Right renal cortex interstitium (tissue), 3 donors: ENCODE measurements at regions not wholly inside any gene's neighbourhood (a gene's known extent, or its start where the extent isn't known, plus 50 kb on each side); places are given as distances from the start of the nearest gene placed in this dataset.
"Not testable (repeated sequence)": the region's sequence is repeated elsewhere in the genome, so short reads cannot be mapped to it uniquely, and the experiment has no call there.

Experiments
- DNase-seq, 3 donors: peaks; one replicate each; pipeline ENCODE4 v3.0.0-alpha.2; 2013; ENCODE audit warnings: low read depth in 3 of 3, low spot score in 2 of 3

DNA sequence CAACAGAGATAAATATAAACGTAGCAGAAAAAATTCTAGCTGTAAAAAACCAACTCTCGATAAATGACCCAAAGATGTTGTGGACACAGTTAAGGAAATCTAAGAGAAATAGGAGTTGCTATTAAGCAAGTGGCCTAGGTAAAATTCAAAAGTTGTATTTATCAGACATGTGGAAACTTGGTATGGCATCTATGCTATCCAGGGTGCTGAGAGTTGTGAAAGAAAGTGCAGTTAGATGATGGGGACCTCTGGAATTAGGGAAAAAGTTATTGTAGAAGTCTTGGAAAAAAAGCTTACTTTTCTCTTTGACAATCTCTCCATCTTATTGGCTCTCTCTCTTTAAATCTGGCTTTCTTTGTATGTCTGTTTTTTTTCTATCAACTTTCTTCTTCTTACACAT lies 1090.9 kb downstream of the TBL1XR1 start:
- no peak for DNase-seq

DNA sequence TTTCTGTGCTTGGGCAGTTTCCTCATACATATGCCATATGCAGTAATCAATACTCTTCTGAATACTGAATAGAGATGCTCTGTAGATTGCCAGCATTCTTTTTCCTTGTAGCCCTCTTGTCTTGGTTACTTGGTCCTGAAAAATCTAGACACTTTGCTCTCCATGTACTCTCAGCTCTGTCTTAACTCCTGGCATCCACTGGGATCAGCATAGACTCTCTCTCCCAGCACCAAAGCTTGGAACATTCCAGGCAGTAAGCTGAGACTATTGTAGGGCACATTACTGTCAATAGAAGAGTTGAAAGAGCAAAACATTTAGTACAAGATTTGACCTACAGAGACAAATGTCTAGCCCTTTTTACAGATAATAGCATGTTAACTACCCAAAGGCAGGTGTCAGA lies 1100.3 kb downstream of the TBL1XR1 start:
- DNase-seq, result no peak

DNA sequence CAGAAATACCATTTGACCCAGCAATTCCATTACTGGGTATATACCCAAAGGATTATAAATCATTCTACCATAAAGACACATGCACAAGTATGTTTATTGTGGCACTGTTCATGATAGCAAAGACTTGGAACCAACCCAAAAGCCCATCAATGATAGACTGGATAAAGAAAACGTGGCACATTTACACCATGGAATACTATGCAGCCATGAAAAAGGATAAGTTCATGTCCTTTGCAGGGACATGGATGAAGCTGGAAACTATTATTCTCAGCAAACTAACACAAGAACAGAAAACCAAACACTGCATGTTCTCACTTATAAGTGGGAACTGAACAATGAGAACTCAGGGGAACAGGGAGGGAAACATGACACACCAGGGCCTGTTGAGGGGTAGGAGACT lies 1103.4 kb downstream of the TBL1XR1 start:
- not testable (repeated sequence) for DNase-seq

DNA sequence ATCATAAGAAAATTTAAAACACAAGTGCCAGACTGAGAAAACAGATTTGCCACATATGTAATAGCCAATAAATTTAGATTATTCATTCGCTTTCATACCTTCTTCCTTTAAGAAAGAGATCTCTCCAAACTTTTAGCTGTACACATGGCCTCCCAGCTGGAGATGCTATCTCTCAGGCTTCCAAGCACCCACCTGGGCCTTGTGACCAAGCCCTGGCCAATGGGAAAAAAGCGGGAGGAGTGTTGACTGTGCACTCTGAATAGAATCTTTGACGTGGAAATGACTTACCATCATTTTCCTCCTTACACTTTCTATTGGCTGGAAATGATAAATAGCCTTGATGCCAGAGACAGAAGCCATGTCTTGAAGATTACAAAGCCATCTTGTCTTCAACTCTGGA lies 1106.6 kb downstream of the TBL1XR1 start:
- DNase-seq, result no peak

DNA sequence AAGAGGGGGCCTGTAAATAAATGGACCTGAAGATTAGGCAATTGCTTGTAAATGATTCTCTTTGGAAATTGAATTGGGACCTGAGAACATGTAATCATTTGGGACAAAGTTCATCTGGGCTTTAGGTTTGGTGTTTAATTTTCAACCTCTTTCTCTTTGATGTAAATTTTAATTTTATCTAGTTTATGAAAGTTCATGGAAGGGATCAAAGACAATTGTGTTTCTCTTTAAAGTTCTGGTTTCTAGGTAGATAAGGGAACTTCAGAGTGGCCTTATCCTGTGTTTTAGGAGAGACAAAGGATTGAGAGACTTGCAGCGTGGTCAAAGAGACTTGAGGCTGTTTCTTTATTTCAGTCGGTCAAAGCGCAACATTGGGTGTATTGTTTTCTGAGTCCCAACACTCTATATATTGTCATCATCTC lies 1108.3 kb downstream of the TBL1XR1 start:
- DNase-seq, result no peak

DNA sequence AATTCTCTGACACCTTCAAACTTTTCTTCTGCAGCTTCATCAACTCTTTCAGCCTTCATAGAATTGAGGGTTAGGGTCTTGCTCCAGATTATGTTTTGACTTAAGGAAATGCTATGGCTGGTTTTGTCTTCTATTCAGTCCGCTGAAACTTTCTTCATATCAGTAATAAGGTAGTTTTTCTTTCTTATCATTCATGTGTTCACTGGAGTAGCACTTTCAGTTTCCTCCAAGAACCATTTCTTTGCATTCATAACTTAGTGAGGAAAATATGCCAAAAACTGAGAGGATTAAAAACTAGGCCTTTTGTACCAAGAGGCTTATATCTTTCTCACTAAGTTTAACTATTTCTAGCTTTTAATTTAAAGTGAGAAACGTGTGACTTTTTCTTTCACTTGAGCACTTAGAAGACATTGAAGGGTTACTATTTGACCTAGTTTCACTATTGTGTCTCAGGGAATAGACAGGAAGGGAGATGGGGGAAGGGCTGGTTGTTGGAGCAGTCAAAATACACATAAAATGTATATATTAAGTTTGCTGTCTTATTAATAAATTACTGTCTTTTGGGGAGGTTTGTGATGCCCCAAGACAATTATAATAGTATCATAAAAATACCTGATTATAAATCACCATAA lies 1110.1 kb downstream of the TBL1XR1 start:
- DNase-seq, result no peak

DNA sequence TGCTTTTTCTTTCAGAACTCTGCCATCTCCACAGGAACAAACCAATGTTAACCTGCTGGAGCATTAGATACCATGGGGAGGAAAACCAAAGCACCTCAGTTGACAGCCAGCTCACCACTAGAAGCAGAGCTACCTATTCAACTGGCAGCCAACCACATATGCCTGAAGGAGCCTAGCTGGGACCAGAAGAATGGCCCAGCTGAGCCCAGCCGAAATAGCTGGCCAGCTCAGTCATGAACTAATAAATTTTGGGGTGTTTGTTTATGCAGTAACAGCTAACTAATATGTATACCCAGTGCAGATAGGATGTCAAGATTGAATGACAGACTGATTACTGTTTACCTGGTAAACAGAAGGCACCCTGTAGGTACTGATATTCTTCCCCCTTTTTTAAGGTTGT lies 1117.5 kb downstream of the TBL1XR1 start:
- no peak for DNase-seq

DNA sequence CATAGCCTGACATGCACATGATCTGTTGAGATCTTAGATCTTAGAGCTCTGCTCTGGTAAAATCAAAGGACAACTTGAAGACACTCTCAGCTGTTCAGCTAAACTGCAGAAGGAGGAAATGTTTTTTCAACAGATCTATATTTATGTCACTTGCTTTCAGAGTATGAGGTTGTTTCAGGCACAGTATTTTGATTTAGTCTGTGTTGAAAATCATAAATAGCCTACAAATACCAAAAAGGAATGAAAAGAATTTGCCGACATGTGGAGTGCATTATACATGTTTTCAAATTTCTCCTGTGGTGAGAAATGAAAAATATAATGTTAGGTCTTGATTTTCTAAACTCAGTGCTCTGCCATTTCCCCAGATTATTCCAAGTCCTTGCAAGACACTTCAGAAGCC lies 1118.4 kb downstream of the TBL1XR1 start:
- DNase-seq, result no peak

DNA sequence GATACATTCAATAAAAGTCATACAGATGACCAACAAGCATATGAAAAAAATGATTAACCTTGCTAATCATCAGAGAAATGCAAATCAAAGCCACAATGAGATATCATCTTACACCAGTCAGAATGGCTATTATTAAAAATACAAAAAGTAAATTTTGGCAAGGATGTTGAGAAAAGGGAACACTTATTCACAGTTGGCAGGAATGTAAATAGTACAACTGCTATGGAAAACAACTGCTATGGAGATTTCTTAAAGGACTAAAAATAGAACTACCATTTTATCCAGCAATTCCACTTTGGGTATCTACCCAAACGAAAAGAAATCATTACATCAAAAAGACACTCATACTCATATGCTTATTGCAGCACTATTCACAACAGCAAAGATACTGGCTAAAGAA lies 1121.8 kb downstream of the TBL1XR1 start:
- no peak for DNase-seq

DNA sequence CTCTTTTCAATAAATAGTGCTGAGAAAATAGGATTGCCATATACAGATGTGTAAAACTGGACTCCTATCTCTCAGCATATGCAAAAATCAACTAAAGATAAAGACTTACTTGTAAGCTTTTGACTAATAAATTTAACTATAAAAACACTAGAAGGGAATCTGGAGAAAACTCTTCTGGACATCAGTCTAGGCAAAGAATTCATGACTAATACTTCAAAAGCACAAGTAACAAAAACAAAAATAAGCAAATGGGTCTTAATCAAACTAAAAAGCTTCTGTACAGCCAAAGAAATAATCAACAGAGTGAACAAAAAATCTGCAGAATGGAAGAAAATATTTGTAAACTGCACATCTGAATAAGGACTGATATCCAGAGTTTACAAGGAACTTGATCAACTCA lies 1122.2 kb downstream of the TBL1XR1 start:
- DNase-seq, result no peak

DNA sequence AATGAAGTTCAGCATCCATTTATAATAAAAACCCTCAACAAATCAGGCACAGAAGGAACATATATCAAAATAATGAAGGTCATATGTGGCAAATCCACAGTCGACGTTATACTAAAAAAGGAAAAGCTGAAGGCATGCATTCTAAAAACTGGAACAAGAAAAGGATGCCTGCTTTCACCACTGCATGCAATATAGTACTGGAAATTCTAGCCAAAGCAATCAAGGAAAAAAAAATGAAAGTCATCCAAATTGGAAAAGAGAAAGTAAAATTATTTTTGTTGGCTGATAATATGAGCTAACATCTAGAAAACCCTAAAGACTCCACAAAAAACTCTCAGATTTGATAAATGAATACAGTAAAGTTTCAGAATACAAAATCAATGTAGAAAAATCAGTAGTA lies 1123.2 kb downstream of the TBL1XR1 start:
- no peak for DNase-seq

DNA sequence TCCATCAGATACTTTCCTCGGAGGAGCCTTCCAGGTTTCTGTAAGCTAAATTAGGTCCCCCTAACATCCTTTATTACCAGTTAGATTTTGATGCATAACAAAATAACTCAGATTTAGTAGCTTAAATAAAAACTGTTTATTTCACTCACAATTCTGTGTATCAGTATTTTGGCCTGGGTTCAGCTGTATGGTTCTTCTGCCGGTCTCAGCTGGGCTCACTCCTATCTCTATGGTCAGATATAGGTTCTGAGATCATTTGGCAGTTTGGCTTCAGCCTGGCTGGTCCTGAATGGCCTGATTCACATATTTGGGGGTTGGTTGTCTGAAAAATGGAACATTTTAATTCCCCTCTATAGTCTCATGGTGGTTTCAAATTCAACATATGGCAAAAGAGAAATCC lies 1125.3 kb downstream of the TBL1XR1 start:
- DNase-seq, result no peak

DNA sequence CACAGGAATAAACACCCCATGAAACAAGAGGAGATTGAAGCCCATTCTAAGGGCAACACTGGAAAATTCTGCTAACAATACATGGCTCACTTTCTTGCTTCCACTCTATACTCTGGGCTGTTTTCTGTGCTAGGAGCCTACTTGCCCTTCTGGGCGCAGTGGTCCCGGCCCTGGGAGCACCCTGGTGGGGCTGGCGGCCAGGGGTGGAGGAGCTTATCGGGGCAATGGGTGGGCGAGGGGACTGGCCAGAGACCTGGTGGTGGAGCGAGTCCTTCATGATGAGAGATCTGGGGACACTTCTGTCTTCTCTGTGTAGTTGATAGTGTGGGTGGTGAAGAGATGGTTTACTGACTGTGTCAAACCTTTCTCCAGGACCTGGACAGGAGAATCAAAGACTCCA lies 1128.5 kb downstream of the TBL1XR1 start:
- no peak for DNase-seq

DNA sequence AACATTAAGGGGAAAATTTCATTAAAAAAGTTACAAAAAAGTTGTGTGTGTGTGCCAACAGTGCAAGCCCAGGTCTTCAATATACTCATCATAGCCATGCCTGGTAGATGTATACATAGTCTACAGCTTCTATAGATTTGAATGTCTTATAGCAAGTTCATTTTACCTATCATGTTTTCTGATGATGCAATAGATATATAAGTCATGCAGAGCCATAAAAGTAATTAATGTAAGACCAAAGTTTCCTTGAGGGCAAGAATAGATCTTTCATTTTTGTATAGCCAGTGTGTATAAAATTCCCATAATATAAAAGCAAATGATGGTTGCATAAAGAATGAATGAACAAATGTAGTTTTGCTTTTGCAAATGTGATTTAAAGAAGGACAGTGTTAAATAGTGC lies 1138.4 kb downstream of the TBL1XR1 start:
- no peak for DNase-seq

DNA sequence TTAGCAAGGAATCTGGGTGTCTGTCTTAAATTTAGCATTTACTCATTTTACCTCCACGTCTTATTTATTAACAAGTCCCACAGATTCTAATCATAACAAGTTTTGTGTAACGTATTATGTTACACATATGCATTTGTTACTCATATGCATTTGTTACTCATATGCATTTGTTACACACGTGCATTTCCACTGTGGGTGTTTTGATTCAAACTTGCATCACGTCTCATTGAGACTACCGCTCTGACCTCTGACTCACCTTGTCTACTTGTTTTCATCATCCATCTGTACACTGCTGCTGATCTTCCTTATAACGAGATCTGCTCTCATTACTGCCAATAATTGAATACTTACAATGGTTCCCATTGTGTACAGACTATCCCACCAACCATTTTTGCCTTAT lies 1141.4 kb downstream of the TBL1XR1 start:
- DNase-seq, result no peak

DNA sequence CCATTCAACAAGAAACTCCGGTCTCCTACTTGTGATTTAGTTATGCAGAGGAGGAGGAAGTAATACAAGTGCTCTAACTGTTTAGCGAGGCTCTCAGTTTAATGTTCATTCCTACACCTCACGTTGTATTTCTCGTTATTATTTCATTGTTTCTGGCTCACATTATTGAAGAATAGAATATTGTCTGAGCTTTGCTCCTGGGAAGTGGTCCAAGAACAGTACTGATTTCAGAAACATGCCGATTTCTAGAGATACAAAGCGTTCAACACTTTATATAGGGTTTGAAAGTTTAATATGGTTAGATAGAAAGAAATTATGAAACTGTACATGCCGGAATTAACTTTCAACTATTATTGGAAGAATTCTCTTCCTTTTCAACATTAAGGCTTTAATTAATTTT lies 1145.5 kb downstream of the TBL1XR1 start:
- DNase-seq, result no peak

DNA sequence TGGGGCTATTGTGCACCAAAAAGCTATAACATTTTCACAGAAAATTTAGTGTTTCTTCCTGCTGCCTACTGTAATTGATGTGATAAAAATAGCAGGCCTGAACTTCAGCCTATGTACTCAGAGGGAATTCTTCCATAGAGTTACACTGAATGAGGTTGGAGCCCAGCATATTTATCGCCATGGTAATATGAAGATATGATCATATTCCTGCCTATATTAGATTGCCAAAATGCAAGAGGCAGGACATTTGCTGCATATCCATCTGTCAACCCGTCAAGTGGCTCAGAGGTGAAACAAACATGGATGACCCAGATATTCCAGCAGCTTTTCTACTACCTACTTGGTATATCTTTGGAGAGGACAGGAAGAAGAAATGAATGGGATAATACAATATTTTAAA lies 1150.6 kb downstream of the TBL1XR1 start:
- no peak for DNase-seq

DNA sequence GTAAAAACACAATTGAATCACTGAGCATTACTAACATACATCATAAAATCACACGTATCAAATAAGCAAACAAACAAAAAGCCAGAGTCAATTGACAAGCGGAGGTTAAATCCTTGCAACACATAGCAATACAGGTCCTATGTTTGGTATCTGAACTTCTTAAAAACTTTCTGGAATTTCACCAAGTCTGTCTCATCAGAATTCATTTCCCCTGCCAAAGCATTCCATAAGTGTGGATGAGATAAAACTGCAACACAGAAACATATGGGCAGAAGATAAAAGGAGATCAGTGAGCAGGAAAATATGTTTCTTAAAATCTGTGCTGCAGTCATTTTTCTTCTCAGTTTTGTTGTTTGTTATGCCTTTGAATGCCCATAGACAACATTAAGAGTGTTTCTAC lies 1155.5 kb downstream of the TBL1XR1 start:
- DNase-seq, result no peak

DNA sequence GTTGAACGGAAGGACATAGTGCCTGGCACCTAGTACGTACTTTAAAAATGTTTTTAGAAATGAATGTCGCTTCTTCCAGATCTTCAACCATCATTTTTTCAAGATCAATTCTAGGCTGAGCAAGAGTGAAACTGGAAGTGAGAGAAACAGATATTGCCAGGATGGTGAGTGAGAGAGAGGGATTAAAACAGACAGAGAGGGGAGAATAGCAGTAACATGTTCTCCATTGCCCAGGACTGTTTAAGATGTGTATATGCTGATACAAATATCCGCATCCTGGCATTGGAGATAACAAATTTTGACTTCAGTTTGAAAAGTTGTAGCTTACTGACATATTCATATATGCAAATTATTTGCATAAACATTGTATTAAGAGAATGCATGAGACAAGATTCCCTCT lies 1156.1 kb downstream of the TBL1XR1 start:
- no peak for DNase-seq

DNA sequence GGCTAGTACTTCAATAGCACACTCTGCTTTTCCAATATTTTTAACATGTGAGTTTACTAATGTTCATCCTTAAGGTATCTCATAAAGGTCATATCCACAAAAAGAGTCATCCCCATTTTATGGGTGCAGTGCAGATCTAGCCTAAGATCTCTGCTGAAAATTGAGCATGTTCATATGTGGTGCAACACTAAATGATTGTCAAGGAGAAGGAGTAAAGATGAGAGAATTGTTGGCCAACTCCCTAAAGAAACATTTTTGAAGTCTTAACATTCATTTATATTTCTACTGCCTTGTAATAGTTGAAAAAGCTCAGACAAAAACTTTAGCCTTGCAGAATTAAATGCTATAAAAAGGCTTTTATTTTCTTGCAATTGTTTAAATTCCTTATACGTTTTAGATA lies 1159.6 kb downstream of the TBL1XR1 start:
- no peak for DNase-seq

DNA sequence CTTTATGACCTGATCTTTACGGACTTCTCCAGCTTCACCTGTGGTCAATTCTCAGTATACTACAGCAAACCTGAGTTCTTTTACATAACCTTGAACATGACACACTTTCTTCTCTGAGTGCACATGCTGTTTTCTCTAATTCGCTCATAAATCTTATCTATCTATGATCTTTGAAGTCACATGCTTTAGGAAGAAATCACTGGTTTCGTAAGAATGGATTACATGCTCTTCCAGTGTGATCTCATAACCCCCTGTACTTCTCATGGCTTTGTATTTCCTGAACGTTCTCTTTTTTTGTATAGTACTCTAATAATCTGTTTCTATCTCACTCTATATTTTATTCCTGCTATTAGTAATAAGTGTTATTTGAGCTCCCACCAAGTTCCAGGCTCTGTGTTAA lies 1165.2 kb downstream of the TBL1XR1 start:
- DNase-seq, result no peak

DNA sequence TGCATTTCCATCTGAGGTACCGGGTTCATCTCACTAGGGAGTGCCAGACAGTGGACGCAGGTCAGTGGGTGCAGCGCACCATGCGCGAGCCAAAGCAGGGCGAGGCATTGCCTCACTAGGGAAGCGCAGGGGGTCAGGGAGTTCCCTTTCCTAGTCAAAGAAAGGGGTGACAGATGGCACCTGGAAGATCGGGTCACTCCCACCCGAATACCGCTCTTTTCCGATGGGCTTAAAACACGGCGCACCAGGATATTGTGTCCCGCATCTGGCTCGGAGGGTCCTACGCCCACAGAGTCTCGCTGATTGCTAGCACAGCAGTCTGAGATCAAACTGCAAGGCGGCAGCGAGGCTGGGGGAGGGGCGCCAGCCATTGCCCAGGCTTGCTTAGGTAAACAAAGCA lies 1157.1 kb downstream of the NAALADL2 start:
- not testable (repeated sequence) for DNase-seq

DNA sequence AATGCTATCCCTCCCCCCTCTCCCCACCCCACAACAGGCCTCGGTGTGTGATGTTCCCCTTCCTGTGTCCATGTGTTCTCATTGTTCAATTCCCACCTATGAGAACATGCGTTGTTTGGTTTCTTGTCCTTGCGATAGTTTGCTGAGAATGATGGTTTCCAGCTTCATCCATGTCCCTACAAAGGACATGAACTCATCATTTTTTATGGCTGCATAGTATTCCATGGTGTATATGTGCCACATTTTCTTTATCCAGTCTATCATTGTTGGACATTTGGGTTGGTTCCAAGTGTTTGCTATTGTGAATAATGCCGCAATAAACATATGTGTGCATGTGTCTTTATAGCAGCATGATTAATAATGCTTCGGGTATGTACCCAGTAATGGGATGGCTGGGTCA lies 1156.1 kb downstream of the NAALADL2 start:
- DNase-seq, result not testable (repeated sequence)
